HepG2 (cell line): ENCODE measurements at regions not wholly inside any gene's neighbourhood (a gene's known extent, or its start where the extent isn't known, plus 50 kb on each side); places are given as distances from the start of the nearest gene placed in this dataset.

Source experiments
- MEF2D ChIP-seq: sonication (generic); formaldehyde crosslinking; IDR thresholded peaks from 2 replicates; pipeline ENCODE4 v1.5.1; 2020; ENCODE audit warnings: mild to moderate bottlenecking, missing genetic modification reagents
- MXI1 ChIP-seq: IDR thresholded peaks from 3 replicates; pipeline ENCODE4 v1.6.1; 2012; ENCODE audit warnings: low read depth, low read length, inconsistent platforms, borderline replicate concordance
- SP1 ChIP-seq, 2 experiments: fragments of 450-650 bp in 1 of 2; sonication (generic) in 1 of 2; formaldehyde crosslinking in 1 of 2; IDR thresholded peaks; 2 replicates each; pipeline versions ENCODE4 v1.4.0 to v1.6.1; 2016 to 2020; ENCODE audit warnings: missing genetic modification reagents in 1 of 2
- TF ChIP-seq, protein P1 (sequence below): sonication (generic); formaldehyde crosslinking; IDR thresholded peaks from 2 replicates; pipeline ENCODE4 v1.8.0; 2023; ENCODE audit warnings: mild to moderate bottlenecking, missing genetic modification reagents

DNA sequence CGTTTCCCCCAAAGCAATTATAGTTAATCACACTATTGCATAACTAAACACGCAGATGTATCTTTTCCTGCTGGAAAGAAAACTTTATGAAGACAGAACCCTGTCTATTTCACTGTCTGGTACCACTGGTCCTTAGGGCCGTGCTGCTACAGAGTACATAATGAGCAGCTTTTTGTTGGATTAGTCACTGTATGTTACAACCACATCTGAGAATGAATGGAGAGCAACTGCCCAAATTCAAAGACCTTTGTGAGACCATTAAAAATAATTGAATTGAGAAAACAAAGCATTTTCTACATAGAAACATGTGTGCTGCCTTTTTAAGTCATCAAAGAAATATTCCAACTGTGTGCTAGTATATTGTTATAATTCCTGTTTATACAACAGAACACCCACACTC, 111.3 kb upstream of the SORCS1 start:
- no peak for TF ChIP-seq MXI1
- TF ChIP-seq MEF2D (CRISPR knock-in tag): no peak
- TF ChIP-seq, protein P1, sequence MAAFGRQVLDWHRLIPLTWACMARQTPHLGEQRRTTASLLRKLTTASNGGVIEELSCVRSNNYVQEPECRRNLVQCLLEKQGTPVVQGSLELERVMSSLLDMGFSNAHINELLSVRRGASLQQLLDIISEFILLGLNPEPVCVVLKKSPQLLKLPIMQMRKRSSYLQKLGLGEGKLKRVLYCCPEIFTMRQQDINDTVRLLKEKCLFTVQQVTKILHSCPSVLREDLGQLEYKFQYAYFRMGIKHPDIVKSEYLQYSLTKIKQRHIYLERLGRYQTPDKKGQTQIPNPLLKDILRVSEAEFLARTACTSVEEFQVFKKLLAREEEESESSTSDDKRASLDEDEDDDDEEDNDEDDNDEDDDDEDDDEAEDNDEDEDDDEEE (CRISPR knock-in tag): no peak
- TF ChIP-seq SP1 (IDR thresholded peaks at IDR 0.05): no peak
- no peak for TF ChIP-seq SP1 (CRISPR knock-in tag; IDR thresholded peaks at IDR 0.05)
